ENCODE measurements at regions not wholly inside any gene's neighbourhood (a gene's known extent, or its start where the extent isn't known, plus 50 kb on each side); places are given as distances from the start of the nearest gene placed in this dataset.

GRCh38 chr5:29697785-29698414, 1495.6 kb upstream of the CDH6 start:
- Histone ChIP-seq H3K27ac (no peak overlapping the region), H3K9me3 (no peaks in the 10 kb centered on the region), H3K27me3 (no peaks in the 10 kb centered on the region), H3K4me1 (no peaks in the 10 kb centered on the region), H3K36me3 (no peaks in the 10 kb centered on the region), H3K4me3 (no peak overlapping the region)
- intact Hi-C loops (cut with DNase I), result no loop called here
- TF ChIP-seq POLR2A (IDR thresholded peaks at IDR 0.05), result no peak
- TF ChIP-seq POLR2AphosphoS5 (IDR thresholded peaks at IDR 0.05; ENCODE audit: insufficient read depth in 1 of 2, low read depth in 1 of 2), result no peak
- no peak for TF ChIP-seq CTCF (IDR thresholded peaks at IDR 0.05)
- DNase-seq (ENCODE audit: extremely low spot score in 2 of 2), result no peak

- no peaks in the 10 kb centered on the region for H3K27me3 ChIP-seq
- TF ChIP-seq POLR2A (IDR thresholded peaks at IDR 0.05), result no peak
- no peak for TF ChIP-seq CTCF (IDR thresholded peaks at IDR 0.05)
- TF ChIP-seq POLR2AphosphoS5 (IDR thresholded peaks at IDR 0.05; ENCODE audit: insufficient read depth in 1 of 2, low read depth in 1 of 2), result no peak
- intact Hi-C loops (cut with DNase I), result no loop called here
- H3K9me3 ChIP-seq, result no peaks in the 10 kb centered on the region
- no peaks in the 10 kb centered on the region for H3K4me1 ChIP-seq
- no peak for DNase-seq (ENCODE audit: extremely low spot score in 2 of 2)
- no peaks in the 10 kb centered on the region for H3K36me3 ChIP-seq
- H3K27ac ChIP-seq, result no peak overlapping the region
- H3K4me3 ChIP-seq, result no peak overlapping the region
These were observed 1496.2 kb upstream of the CDH6 start for GRCh38 chr5:29697278-29697677.

- H3K4me3 ChIP-seq, result no peak overlapping the region
- H3K4me1 ChIP-seq, result no peaks in the 10 kb centered on the region
- no peaks in the 10 kb centered on the region for H3K9me3 ChIP-seq
- H3K27ac ChIP-seq, result no peak overlapping the region
- no peak for TF ChIP-seq POLR2A (IDR thresholded peaks at IDR 0.05)
- TF ChIP-seq CTCF (IDR thresholded peaks at IDR 0.05), result no peak
- TF ChIP-seq POLR2AphosphoS5 (IDR thresholded peaks at IDR 0.05; ENCODE audit: insufficient read depth in 1 of 2, low read depth in 1 of 2), result no peak
- no peaks in the 10 kb centered on the region for H3K36me3 ChIP-seq
- H3K27me3 ChIP-seq, result no peaks in the 10 kb centered on the region
- intact Hi-C loops (cut with DNase I), result no loop called here
- DNase-seq (ENCODE audit: extremely low spot score in 2 of 2), result no peak
These were observed 1520.8 kb upstream of the CDH6 start for GRCh38 chr5:29672678-29673077.

GRCh38 chr5:29662876-29663275, 1530.6 kb upstream of the CDH6 start:
- no peak overlapping the region for H3K4me3 ChIP-seq
- no peaks in the 10 kb centered on the region for H3K9me3 ChIP-seq
- no peak overlapping the region for H3K27ac ChIP-seq
- no peaks in the 10 kb centered on the region for H3K27me3 ChIP-seq
- intact Hi-C loops (cut with DNase I), result no loop called here
- TF ChIP-seq CTCF (IDR thresholded peaks at IDR 0.05), result no peak
- TF ChIP-seq POLR2AphosphoS5 (IDR thresholded peaks at IDR 0.05; ENCODE audit: insufficient read depth in 1 of 2, low read depth in 1 of 2), result no peak
- TF ChIP-seq POLR2A (IDR thresholded peaks at IDR 0.05), result no peak
- no peaks in the 10 kb centered on the region for H3K36me3 ChIP-seq
- no peak for DNase-seq (ENCODE audit: extremely low spot score in 2 of 2)
- H3K4me1 ChIP-seq, result no peaks in the 10 kb centered on the region

- TF ChIP-seq CTCF (IDR thresholded peaks at IDR 0.05) (no peak), POLR2A (IDR thresholded peaks at IDR 0.05) (no peak), POLR2AphosphoS5 (IDR thresholded peaks at IDR 0.05; ENCODE audit: insufficient read depth in 1 of 2, low read depth in 1 of 2) (no peak)
- Histone ChIP-seq H3K36me3 (no peaks in the 10 kb centered on the region), H3K4me1 (no peaks in the 10 kb centered on the region), H3K9me3 (no peaks in the 10 kb centered on the region), H3K4me3 (no peak overlapping the region), H3K27ac (no peak overlapping the region), H3K27me3 (no peaks in the 10 kb centered on the region)
- DNase-seq (ENCODE audit: extremely low spot score in 2 of 2), result no peak
- intact Hi-C loops (cut with DNase I), result no loop called here
These were observed 1538.5 kb upstream of the CDH6 start for GRCh38 chr5:29654954-29655353.
